ENCODE measurements at regions not wholly inside any gene's neighbourhood (a gene's known extent, or its start where the extent isn't known, plus 50 kb on each side); places are given as distances from the start of the nearest gene placed in this dataset.

DNA sequence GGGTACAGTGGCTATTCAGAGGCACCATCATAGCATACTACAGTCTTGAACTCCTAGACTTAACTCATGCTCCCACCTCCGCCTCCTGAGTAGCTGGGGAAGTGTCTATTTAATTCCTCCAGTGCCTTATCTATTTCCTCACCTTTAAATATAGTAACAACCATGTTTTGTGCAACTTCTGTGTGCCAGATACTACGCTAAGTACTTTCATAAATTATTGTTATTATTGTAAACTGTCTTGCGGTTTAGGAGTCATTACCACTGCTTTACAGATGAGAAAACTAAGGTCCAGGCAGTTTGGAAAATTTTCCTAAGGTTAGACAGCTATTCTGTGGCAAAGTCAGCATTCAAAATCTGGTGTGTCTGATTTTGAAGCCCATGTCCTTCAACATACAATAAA, 359.1 kb upstream of the XYLT1 start:
- Histone ChIP-seq H3K36me3 (no peaks in the 10 kb centered on the region), H3K9me3 (no peaks in the 10 kb centered on the region), H3K27me3 (no peaks in the 10 kb centered on the region), H3K4me3 (no peak overlapping the region), H3K4me1 (no peaks in the 10 kb centered on the region), H3K27ac (no peak overlapping the region)
- in situ Hi-C loops (cut with MboI; ENCODE audit: low pct_ligation_motif_present in 1 of 4, low pct_unique_long_range_greater_than_20kb in 1 of 4, low sequenced_read_pairs in 3 of 4) (no loop called here), intact Hi-C loops (cut with DNase I; ENCODE audit: low total_unique reads) (no loop called here)
- WGBS, 2 donors (ENCODE audit: low coverage in 1 of 2), result 44 to 46% methylated on average over 2 to 3 of the region's 3 CpGs
- no peak for TF ChIP-seq POLR2A (IDR thresholded peaks at IDR 0.05)
- TF ChIP-seq, protein P1, sequence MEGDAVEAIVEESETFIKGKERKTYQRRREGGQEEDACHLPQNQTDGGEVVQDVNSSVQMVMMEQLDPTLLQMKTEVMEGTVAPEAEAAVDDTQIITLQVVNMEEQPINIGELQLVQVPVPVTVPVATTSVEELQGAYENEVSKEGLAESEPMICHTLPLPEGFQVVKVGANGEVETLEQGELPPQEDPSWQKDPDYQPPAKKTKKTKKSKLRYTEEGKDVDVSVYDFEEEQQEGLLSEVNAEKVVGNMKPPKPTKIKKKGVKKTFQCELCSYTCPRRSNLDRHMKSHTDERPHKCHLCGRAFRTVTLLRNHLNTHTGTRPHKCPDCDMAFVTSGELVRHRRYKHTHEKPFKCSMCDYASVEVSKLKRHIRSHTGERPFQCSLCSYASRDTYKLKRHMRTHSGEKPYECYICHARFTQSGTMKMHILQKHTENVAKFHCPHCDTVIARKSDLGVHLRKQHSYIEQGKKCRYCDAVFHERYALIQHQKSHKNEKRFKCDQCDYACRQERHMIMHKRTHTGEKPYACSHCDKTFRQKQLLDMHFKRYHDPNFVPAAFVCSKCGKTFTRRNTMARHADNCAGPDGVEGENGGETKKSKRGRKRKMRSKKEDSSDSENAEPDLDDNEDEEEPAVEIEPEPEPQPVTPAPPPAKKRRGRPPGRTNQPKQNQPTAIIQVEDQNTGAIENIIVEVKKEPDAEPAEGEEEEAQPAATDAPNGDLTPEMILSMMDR (IDR thresholded peaks at IDR 0.05), result no peak
- no peak for TF ChIP-seq POLR2AphosphoS5 (IDR thresholded peaks at IDR 0.05)
- TF ChIP-seq EP300 (IDR thresholded peaks at IDR 0.05; ENCODE audit: low read depth), result no peak
- DNase-seq, result no peak

DNA sequence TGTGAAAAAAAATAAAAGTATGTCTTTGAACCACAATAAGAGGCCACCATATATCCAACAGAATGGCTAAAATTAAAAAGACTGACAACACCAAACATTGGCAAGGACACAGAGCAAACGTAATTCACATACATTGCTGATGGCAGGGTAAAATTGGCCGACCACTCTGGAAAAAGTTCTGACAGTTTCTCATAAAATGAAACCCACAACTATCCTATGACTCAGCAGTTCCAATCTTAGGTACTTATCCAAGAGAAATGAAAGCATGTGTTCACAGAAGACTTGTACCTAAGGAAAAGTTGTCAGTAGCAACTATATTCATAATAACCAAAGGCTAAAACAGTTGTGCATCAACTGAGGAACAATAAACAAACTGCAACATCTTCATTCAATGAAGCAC, 357.3 kb upstream of the XYLT1 start:
- Histone ChIP-seq H3K4me1 (no peaks in the 10 kb centered on the region), H3K27ac (no peak overlapping the region), H3K27me3 (no peaks in the 10 kb centered on the region), H3K9me3 (no peaks in the 10 kb centered on the region), H3K4me3 (no peak overlapping the region), H3K36me3 (no peaks in the 10 kb centered on the region)
- 0 to 13% methylated on average over 2 of the region's 2 CpGs for WGBS, 2 donors (ENCODE audit: low coverage in 1 of 2)
- no peak for DNase-seq
- TF ChIP-seq POLR2A (IDR thresholded peaks at IDR 0.05) (no peak), EP300 (IDR thresholded peaks at IDR 0.05; ENCODE audit: low read depth) (no peak), POLR2AphosphoS5 (IDR thresholded peaks at IDR 0.05) (no peak)
- TF ChIP-seq, protein P1 (IDR thresholded peaks at IDR 0.05), result no peak
- intact Hi-C loops (cut with DNase I; ENCODE audit: low total_unique reads), result no loop called here
- in situ Hi-C loops (cut with MboI; ENCODE audit: low pct_ligation_motif_present in 1 of 4, low pct_unique_long_range_greater_than_20kb in 1 of 4, low sequenced_read_pairs in 3 of 4), result no loop called here

DNA sequence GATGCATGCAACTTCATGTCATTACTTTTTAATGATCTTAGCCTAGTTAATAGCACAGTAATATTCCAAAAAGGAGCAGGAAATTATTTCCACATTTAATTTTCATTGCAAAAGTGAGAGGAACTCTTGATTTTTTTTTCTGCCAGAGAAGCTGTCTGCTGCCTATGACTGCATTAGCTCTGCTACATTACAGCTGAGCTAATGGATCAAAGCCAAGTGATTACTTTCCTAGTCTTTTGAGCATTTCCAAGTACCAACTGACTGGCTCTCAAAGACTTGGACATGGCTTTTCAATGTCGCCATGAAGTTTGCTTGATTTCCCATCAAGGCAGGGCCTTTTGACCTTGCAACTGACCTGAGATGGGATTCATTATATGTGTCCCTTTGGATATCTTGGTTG, 356.6 kb upstream of the XYLT1 start:
- Histone ChIP-seq H3K27ac (no peak overlapping the region), H3K36me3 (no peaks in the 10 kb centered on the region), H3K9me3 (no peaks in the 10 kb centered on the region), H3K4me3 (no peak overlapping the region), H3K4me1 (no peaks in the 10 kb centered on the region), H3K27me3 (no peaks in the 10 kb centered on the region)
- in situ Hi-C loops (cut with MboI; ENCODE audit: low pct_ligation_motif_present in 1 of 4, low pct_unique_long_range_greater_than_20kb in 1 of 4, low sequenced_read_pairs in 3 of 4), result no loop called here
- TF ChIP-seq POLR2A (IDR thresholded peaks at IDR 0.05), result no peak
- TF ChIP-seq POLR2AphosphoS5 (IDR thresholded peaks at IDR 0.05), result no peak
- TF ChIP-seq, protein P1 (IDR thresholded peaks at IDR 0.05), result no peak
- TF ChIP-seq EP300 (IDR thresholded peaks at IDR 0.05; ENCODE audit: low read depth), result no peak
- intact Hi-C loops (cut with DNase I; ENCODE audit: low total_unique reads), result no loop called here
- DNase-seq, result no peak
- WGBS, 2 donors (ENCODE audit: low coverage in 1 of 2), result 95% methylated on average over 1 of the region's 1 CpG; no CpG with 5 or more reads in 1 of the 2 donors

DNA sequence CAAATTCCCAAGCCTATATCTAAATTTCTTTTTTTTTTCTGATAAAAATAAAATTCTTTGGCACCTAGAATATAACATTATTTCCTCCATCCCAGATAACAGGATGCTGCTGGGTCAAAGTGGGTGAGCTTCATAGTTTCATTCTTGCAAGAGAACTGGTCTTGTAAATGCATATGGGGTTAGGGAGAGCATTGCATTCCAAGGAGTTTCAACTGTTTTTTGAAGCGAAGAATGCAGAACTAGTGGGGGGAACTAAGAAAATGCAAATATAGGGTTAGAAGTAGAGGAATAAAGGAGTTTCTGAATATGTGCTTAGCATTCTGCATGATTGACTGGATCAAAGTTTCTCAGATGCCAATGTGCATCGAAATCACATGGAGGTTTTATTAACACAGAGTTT, 347.2 kb upstream of the XYLT1 start:
- no peaks in the 10 kb centered on the region for H3K9me3 ChIP-seq
- TF ChIP-seq POLR2AphosphoS5 (IDR thresholded peaks at IDR 0.05), result no peak
- TF ChIP-seq, protein P1 (IDR thresholded peaks at IDR 0.05), result no peak
- TF ChIP-seq EP300 (IDR thresholded peaks at IDR 0.05; ENCODE audit: low read depth), result no peak
- TF ChIP-seq POLR2A (IDR thresholded peaks at IDR 0.05), result no peak
- in situ Hi-C loops (cut with MboI; ENCODE audit: low pct_ligation_motif_present in 1 of 4, low pct_unique_long_range_greater_than_20kb in 1 of 4, low sequenced_read_pairs in 3 of 4), result no loop called here
- no peaks in the 10 kb centered on the region for H3K27me3 ChIP-seq
- H3K27ac ChIP-seq, result no peak overlapping the region
- DNase-seq, result no peak
- 56 to 65% methylated on average over 2 of the region's 2 CpGs for WGBS, 2 donors (ENCODE audit: low coverage in 1 of 2)
- no peaks in the 10 kb centered on the region for H3K36me3 ChIP-seq
- intact Hi-C loops (cut with DNase I; ENCODE audit: low total_unique reads), result no loop called here
- H3K4me3 ChIP-seq, result no peak overlapping the region
- no peaks in the 10 kb centered on the region for H3K4me1 ChIP-seq
